NOMO-1 treated with dmso at 0.1 percent for 144 hours (cell line): ENCODE measurements at regions not wholly inside any gene's neighbourhood (a gene's known extent, or its start where the extent isn't known, plus 50 kb on each side); places are given as distances from the start of the nearest gene placed in this dataset.
A peak's percentile ranks its signal among the peaks of the same experiment; 100 is the strongest.

ENCODE experiments used
- DNase-seq: peaks from one replicate; lab custom pipeline; 2025; ENCODE audit not compliant: unreplicated experiment; lab: John Stamatoyannopoulos, UW

GRCh38 chr5:120738568-120738967, 274.5 kb downstream of the PRR16 start:
- no peak for DNase-seq

- DNase-seq: no peak
These were observed 276.9 kb downstream of the PRR16 start for GRCh38 chr5:120740989-120741388.

- DNase-seq: no peak
These were observed 284.4 kb downstream of the PRR16 start for GRCh38 chr5:120748474-120748873.

- no peak for DNase-seq
These were observed 285.6 kb downstream of the PRR16 start for GRCh38 chr5:120749737-120750136.

GRCh38 chr5:120759587-120759986, 295.5 kb downstream of the PRR16 start:
- DNase-seq: no peak

- DNase-seq: no peak
These were observed 297.9 kb downstream of the PRR16 start for GRCh38 chr5:120761986-120762385.

- no peak for DNase-seq
These were observed 301.1 kb downstream of the PRR16 start for GRCh38 chr5:120765189-120765588.

- DNase-seq: peak; percentile 52
These were observed 303.2 kb downstream of the PRR16 start for GRCh38 chr5:120767178-120767820.

- DNase-seq: peak; percentile 54
These were observed 305.3 kb downstream of the PRR16 start for GRCh38 chr5:120769312-120769872.

GRCh38 chr5:120771202-120771601, 307.1 kb downstream of the PRR16 start:
- no peak for DNase-seq

- DNase-seq: no peak
These were observed 314.7 kb downstream of the PRR16 start for GRCh38 chr5:120778491-120779484.

- no peak for DNase-seq
These were observed 315.6 kb downstream of the PRR16 start for GRCh38 chr5:120779674-120780073.

GRCh38 chr5:120788481-120788880, 324.4 kb downstream of the PRR16 start:
- no peak for DNase-seq

- DNase-seq: no peak
These were observed 325.8 kb downstream of the PRR16 start for GRCh38 chr5:120789918-120790317.

GRCh38 chr5:120790339-120790738, 326.2 kb downstream of the PRR16 start:
- DNase-seq: no peak

GRCh38 chr5:120792477-120792876, 328.4 kb downstream of the PRR16 start:
- DNase-seq: no peak

- no peak for DNase-seq
These were observed 330.0 kb downstream of the PRR16 start for GRCh38 chr5:120794121-120794520.

- DNase-seq: no peak
These were observed 339.2 kb downstream of the PRR16 start for GRCh38 chr5:120803282-120803681.

- no peak for DNase-seq
These were observed 341.0 kb downstream of the PRR16 start for GRCh38 chr5:120805131-120805530.

GRCh38 chr5:120806202-120806601, 342.1 kb downstream of the PRR16 start:
- DNase-seq: no peak

- no peak for DNase-seq
These were observed 344.0 kb downstream of the PRR16 start for GRCh38 chr5:120808135-120808534.

GRCh38 chr5:120808606-120809005, 344.5 kb downstream of the PRR16 start:
- no peak for DNase-seq
